ENCODE measurements at regions not wholly inside any gene's neighbourhood (a gene's known extent, or its start where the extent isn't known, plus 50 kb on each side); places are given as distances from the start of the nearest gene placed in this dataset.
"Not testable (repeated sequence)": the region's sequence is repeated elsewhere in the genome, so short reads cannot be mapped to it uniquely, and the experiment has no call there.

- DNase-seq = peak in 1 of 51 donors; percentile 13
These were observed 243.0 kb upstream of the CYRIA start for GRCh38 chr2:16908656-16909055.

DNA sequence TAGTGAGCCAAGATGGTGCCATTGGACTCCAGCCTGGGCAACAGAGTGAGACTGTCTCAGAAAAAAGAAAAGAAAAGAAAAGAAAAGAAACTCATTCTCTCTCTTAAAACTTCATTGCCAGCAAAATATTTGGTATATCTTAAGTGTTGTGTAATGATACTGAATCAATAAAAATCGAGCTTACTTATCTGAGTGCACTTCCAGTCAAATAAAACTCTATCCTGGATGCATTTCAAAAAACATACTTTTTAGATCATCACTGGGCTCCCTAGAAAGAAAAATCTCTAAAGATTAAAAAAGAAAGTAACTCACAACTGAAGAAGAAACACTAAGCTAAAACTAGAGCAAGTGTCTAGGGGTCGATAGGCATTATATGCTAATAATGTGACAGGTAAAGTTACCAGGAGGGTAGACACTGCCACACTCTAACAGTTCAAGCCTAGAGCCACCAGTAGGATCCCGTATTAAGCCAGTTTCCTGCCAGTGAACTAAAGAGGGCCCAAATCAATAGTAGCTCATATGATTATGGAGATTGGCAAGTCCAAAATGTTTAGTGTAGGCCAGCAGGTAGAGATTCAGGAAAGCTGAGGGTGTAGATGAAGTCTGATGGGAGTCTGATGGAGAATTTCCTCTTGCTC lies 242.1 kb upstream of the CYRIA start:
- DNase-seq = no peak

- DNase-seq = not testable (repeated sequence)
These were observed 239.7 kb upstream of the CYRIA start for GRCh38 chr2:16905325-16905724.

DNA sequence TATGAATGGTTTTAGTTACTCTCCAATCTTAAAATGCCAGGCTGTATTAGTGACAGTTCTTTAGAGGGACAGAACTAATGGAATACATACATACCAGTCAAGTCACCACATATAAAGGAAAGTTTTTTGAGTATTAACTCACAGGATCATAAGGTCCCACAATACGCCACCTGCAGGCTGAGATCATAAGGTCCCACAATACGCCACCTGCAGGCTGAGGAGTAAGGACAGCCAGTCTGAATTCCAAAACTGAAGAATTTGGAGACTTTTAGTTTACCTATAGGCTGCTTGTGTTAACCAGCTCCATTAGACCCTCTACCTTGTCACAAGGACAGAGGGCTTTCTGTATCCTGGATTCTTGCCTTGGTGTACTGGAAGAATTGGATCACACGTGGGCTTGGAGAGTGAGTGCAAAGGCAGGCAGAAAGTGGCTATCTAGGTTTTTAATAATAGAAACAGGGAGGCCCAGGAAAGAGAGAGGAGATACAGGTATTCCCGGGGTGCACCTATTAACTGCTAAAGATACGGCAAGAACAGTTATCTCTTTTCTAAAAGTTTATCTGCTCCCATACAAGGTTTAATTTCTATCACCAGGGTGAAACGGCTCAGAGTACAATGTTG lies 234.9 kb upstream of the CYRIA start:
- DNase-seq = no peak

DNA sequence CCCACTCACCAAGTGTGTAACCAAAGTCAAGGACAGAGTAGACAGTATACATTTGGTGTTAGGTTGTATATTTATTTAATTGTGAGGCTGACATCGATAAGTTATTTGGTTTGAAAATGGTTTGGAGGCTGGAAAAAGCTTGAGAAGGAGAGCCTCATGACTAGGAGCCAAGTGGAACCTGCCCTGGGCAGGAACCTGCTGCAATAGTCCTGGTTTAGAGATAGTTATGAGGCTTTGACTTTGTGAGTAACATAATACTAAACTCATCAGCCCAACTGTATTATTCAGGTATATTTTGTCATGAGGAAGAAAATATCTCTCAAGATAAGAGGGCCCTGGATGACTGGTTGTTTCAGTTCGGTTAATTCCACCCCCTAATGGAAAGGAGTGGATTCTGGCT lies 234.3 kb upstream of the CYRIA start:
- no peak for DNase-seq

DNA sequence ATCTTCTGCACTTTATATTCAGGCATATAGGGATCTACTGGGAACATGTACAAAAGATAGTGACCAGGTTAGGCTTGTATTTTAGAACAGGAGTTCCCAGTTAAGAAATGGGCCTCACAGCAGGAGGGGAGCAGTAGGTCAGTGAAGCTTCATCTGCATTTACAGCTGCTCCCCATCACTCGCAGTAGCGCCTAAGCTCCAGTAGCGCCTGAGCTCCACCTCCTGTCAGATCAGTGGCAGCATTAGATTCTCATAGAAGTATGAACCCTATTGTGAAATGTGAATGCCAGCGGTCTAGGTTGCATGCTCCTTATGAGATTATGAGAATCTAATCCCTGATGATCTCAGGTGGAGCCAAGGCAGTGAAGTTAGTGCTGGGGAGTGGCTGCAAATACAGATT lies 224.4 kb upstream of the CYRIA start:
- DNase-seq = peak in 6 of 51 donors; percentile 2 to 17 (median 15)

DNA sequence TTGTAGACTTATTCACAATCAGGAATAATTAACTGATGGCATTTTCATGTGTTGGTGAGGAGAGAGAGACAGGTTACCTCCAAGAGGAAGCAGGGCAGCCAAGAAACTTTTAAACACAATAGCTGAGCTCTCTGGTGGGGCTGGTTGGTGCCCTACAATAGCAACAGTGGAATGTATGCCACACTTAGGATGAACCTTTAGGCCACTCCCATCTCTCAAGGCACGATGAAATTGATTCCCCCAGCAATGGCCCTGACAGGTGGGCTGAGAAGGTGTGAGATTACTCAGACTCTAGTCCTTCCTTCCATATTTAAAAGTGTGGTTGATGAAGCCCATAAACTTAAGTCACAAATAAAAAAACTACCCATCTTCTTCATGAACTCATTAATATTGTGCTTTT lies 219.4 kb upstream of the CYRIA start:
- no peak for DNase-seq

DNA sequence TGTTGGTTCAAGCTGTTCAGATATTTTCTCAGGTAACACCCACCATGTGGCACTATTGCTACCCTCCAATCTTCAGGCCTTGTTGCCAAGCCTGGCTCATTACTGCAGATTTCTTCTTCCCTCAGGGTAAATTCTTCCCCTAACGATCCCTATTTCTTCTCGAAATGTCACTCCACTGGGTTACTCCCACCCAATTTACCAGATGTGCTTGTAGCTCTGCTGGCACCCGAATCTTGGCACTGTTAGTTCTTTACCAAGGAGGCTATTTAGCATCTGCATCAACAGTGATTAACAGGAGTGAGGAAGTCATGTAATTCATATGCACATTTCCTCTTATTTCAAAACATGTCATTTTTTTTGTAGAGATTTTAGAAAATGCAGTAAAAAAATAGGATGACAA lies 217.1 kb upstream of the CYRIA start:
- no peak for DNase-seq

DNA sequence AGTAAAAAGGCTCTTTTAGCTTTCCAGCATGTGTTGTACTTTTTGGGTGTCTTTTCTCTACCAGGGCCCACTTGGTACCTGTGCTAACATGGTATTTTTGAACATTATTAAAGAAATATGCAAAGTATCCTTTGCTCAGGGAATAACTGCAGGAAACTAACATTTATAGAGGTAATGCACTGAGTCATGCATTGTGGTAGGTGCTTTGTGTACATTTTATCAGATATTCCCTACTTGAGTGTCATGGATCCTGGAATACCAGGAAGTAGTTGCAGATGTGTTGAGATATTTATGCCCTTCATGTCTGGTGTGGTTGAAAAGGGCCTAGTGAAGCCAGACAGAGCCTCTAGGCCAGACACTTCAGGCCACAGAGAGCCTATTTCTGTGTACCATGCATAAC lies 215.5 kb upstream of the CYRIA start:
- no peak for DNase-seq

GRCh38 chr2:16871411-16871810 lies 205.8 kb upstream of the CYRIA start:
- no peak for DNase-seq

DNA sequence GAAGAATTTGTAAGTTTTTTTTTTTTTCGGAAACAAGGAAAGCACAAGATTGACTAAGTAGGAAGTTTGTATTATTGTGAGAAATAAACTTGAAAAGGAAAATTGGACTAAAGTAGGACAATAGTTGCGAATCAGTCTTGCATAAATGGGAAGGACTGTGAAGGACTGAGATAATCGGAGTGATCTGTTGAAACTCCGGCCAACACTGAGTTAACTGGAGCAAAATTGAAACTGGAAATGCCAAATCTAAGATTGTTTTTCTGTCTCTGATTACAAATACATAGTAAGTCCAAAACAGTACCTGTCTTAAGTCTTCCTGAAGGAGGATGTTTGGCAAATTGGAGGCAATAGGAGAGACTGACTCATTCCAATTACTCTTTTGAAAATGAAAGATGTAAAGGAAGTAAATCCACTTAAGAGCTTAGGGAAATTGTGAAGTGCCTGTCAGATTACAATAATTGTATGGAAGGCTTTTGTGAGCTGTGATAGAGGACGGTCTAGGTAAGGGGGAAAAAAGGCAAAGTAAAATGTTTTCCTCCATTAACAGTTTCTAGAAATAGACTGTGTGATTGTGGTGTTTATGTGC lies 204.9 kb upstream of the CYRIA start:
- no peak for DNase-seq

DNA sequence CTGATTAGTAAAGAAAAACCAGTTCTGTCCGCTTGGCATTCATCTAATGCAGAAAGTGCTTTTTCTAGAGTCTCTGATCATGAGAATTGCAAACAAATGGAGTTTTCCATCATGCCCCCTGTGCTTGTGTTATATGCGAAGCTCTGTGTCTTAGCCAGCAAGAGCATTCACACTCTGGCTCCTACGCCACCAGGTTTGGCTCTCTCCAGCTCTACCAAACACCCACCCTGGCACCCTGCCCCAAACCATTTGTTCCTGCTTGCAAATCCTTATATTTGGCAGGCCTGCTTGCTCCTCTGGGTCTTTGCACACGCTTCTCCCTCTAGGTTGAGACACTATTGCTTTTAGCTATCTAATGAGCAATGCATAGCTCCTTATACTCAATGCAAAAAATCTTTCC lies 204.1 kb upstream of the CYRIA start:
- DNase-seq = peak in 25 of 51 donors; percentile 3 to 65 (median 19)

- no peak for DNase-seq
These were observed 196.8 kb upstream of the CYRIA start for GRCh38 chr2:16862471-16862870.

- DNase-seq = no peak
These were observed 195.9 kb upstream of the CYRIA start for GRCh38 chr2:16861530-16861929.

DNA sequence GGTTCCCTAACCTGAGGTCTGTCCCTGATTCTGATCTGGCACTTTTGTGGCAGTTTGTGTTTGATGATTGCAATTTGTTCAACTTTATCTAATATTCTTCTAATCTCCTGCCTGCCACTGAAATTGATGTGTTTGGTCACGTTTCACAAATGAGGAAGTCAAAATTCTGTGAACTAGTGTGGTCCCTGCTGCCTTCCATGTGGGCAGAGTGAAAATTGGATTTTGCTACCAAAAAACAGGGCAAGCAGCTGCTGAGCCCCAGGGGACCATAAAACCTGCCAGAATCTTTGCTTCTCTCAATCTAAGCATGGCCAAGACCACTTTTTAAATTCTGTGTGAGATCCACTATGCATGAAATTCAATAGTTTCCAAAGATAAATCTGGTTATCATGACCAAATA lies 195.5 kb upstream of the CYRIA start:
- no peak for DNase-seq

DNA sequence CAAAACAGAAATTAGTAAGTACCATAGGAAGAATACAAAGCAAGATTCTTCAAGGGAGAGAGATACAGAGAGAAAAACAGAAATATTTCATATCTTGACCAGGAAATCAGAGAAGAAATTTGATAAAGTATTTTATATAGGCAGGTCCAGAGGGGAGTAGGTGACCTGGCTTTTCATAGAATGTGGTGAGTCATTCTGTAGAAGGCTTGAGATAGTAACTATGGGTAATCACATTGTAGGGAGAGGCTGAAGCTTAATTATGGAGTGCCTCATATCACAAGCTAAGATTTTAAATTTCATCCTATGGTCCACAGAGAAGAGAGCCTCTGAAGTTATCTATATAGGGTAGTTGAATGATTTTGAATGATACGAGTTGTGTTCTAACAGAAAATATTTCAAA lies 195.0 kb upstream of the CYRIA start:
- DNase-seq = no peak

DNA sequence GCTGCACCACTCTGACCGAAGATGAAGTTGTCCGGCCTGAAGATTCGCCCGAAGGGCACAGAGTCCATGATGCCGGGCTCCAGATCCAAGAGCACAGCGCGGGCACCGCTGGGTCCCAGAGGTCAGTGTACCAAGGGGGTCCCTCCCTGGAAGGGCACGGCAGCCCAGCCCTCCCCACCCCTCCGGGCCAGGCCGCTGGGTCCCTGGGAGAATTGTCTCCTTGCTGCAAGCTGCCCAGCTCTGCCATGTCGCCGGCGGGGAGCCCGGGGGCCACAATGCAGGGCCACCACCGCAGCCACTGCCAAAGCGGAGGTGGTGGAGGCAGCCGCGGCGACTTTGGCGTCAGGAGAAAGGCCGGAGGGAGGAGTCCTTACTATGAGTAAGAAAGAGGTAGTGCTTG lies 189.5 kb upstream of the CYRIA start:
- DNase-seq = no peak

DNA sequence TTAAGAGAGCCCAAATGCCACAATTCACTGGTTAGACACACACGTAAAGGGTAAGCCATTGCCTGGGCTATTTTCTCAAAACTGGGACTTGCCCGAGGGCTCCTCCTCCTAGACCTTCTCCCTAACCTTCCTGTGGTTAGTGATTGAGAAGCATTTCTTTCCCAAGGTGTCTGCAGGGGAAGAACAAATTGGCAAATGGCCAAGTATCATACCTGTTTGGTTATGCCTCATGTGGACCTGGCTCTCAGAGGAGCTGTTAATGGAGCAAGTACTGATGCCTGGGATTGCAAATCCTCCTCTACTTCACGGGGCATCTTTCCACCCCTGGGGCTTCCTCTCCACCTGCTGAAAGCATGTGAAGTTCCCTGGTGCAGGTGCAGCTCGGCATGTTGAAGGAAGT lies 187.5 kb upstream of the CYRIA start:
- no peak for DNase-seq

DNA sequence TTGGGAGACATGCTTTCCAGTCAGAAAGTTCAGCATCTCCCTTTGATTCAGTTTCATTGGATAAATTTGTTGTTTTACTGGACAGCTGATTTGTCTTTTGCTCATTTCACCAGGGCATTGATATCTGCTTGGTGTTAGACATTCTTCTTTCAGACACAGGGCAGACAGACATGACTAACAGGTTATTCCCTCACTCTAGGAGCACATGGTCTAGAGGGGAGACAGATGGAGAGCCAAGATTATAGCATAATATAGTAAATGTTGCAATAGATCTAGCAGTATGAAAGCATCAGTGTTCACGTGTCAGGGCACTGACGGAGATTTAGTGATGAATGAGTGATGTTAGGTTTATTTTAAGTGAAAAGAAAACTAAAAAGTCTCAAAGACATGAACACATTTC lies 187.0 kb upstream of the CYRIA start:
- DNase-seq = no peak

- DNase-seq = no peak
These were observed 185.5 kb upstream of the CYRIA start for GRCh38 chr2:16851126-16851525.

DNA sequence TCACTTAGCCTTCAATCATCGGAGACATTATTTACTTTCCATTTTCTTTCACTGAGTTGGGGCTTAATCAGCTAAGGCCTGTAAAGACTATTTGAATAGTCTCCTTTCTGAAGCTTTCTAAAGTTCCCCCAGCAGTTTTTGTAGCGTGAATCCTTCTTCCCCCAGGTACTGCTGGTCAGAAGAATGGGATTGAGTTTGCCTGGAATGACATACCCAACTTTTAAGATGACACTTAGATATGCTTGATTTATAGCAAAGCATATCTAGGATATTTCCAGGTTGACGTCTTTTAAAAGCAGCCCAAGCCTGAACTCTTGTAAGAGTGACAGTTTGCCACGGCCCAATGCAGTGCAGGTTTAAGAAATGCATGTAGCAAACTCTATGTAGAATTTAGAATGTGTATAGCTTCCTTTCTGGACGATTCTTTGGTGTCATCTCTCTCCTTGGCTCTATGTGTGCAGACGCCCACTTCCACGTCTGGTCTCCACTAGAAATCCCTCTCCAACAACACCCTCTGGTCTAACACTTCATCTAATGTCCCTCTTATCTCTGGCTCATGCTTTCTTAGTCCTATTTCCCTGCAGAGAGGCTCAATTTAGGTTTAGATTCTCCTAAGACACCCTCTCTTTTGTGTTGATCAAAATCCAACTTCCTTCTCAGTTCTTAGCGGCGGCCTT lies 175.0 kb upstream of the CYRIA start:
- no peak for DNase-seq

GRCh38 chr2:16832910-16833309 lies 167.3 kb upstream of the CYRIA start:
- DNase-seq = no peak

GRCh38 chr2:16828828-16829160 lies 163.2 kb upstream of the CYRIA start:
- DNase-seq = no peak
